Fibroblast of villous mesenchyme (primary cell): ENCODE measurements at regions not wholly inside any gene's neighbourhood (a gene's known extent, or its start where the extent isn't known, plus 50 kb on each side); places are given as distances from the start of the nearest gene placed in this dataset.

Experiments
- DNase-seq: peaks from one replicate; pipeline ENCODE4 v3.0.0-alpha.2; 2010; ENCODE audit warnings: low read depth
- H3K4me3 ChIP-seq: 2 replicates; pipeline ENCODE4 v1.5.1; 2011; ENCODE audit warnings: low read depth, mild to moderate bottlenecking, low read length
- TF ChIP-seq, protein P1 (sequence below): IDR thresholded peaks from 2 replicates; pipeline ENCODE4 v1.5.1; 2012; ENCODE audit warnings: low read depth, mild to moderate bottlenecking, low read length; ENCODE audit not compliant: insufficient read depth

DNA sequence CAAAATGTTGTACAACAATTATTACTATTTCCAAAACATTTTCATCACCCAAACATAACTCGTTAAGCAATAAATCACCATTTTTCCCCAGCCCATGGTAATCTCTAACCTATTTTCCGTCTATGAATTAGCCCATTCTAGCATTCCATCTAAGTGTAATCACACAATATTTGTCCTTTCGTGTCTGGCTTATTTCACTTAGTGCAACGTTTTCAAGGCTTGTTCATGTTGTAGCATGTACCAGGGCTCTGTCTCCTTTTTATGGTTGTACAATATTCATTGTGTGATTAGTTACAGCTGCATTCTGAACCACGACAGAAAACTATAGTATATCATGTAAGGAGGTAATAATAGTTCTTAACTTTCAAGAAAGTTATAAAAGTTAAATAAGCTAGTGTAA is 656.0 kb upstream of the HS3ST1 start:
- TF ChIP-seq, protein P1, sequence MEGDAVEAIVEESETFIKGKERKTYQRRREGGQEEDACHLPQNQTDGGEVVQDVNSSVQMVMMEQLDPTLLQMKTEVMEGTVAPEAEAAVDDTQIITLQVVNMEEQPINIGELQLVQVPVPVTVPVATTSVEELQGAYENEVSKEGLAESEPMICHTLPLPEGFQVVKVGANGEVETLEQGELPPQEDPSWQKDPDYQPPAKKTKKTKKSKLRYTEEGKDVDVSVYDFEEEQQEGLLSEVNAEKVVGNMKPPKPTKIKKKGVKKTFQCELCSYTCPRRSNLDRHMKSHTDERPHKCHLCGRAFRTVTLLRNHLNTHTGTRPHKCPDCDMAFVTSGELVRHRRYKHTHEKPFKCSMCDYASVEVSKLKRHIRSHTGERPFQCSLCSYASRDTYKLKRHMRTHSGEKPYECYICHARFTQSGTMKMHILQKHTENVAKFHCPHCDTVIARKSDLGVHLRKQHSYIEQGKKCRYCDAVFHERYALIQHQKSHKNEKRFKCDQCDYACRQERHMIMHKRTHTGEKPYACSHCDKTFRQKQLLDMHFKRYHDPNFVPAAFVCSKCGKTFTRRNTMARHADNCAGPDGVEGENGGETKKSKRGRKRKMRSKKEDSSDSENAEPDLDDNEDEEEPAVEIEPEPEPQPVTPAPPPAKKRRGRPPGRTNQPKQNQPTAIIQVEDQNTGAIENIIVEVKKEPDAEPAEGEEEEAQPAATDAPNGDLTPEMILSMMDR: no peak
- no peak overlapping the region for H3K4me3 ChIP-seq
- DNase-seq: no peak

DNA sequence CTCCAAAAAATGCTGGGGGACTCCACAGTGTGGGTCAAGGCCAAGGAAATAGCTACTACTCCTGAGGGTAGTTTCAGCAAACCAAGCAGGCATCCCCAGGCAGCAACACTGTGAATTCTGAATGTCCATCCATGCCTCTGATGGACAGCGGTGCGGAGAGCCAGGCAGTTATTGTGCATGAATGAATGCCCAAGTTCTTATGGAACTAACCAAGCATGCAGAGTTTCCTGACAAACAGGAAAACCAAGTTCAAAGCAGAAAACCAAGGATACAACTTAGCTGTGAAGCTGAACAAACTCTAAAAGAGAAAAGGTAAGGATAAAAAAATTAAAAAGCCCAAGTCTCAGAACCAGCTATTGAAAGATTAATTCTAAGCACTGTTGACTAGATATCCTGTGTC is 642.6 kb upstream of the HS3ST1 start:
- TF ChIP-seq, protein P1: no peak
- no peak for DNase-seq
- no peak overlapping the region for H3K4me3 ChIP-seq

DNA sequence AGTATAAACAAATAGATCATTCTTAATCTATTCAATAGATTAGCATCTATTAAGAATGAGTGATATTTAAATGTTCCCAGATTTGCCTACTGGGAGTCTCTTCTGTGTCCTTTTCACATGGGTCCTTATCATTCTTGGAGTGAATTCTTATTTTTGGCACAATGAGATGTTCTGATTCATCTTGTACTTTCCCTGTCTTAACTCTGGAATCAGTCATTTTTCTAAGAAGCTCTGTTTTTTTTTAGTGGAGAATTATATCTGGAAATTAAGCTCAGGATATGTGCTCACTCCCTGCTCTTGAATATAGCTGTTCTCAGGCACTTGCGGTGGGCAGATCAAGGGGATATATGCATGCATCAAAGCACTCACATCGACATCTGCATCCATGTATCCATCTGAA is 625.3 kb upstream of the HS3ST1 start:
- no peak for DNase-seq
- TF ChIP-seq, protein P1: no peak
- H3K4me3 ChIP-seq: no peak overlapping the region

DNA sequence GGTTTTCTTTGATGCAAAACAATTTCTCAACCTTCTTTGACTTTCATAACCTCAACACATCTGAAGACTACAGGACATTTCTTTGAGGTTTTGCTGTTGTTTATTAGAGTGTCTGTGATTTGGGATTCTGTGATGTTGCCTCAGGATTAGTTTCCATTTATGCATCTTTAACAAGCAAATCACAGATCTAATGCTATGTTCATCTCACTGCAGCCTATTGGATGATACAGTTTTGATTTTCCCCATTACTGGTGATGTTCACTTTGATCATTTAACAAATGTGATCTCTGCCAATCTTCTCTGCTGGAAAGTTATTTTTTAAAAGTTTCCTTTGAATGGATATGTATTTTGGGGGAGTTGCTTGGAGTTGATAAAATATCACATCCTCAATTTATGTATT is 624.9 kb upstream of the HS3ST1 start:
- TF ChIP-seq, protein P1: no peak
- no peak for DNase-seq

DNA sequence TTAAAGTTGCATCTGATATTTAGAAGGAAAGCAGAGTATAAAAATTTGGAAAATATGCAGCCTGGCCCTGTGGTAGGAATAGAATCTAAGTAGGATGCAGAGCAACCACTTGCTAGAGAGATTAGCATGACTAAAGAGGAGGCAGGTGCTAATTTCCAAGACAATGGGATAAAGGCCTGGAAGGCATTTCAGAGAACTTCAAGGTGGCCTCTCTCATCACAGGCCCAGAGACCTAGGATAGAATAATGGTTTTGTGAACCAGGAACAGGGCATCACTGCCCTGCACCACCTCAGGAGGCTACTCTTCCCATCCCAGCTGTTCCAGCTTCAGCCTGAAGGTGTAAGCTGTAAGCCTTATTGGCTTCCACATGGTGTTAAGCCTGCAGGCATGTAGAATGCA is 621.7 kb upstream of the HS3ST1 start:
- TF ChIP-seq, protein P1: no peak
- no peak overlapping the region for H3K4me3 ChIP-seq
- no peak for DNase-seq

More for the DNA sequence above, 624.9 kb upstream of the HS3ST1 start:
- no peak overlapping the region for H3K4me3 ChIP-seq

DNA sequence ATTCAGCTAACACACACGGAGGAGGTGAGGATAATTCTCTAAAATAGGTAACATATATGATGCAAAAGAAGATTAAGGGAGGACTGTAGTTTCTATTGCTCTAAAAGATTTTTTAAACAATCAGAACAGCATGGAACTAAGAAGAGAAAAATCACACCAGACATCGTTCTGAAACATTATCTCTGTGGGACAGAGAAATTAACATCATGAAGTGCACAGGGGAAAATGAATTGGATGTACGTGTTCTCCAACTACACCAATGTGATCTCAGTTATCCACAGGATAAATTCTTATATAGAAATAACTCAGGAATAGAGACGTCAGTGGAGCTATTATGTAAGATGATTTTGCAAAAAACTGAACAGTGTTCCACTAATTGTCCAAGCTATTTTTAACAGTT is 614.1 kb upstream of the HS3ST1 start:
- no peak overlapping the region for H3K4me3 ChIP-seq
- TF ChIP-seq, protein P1: no peak
- no peak for DNase-seq

DNA sequence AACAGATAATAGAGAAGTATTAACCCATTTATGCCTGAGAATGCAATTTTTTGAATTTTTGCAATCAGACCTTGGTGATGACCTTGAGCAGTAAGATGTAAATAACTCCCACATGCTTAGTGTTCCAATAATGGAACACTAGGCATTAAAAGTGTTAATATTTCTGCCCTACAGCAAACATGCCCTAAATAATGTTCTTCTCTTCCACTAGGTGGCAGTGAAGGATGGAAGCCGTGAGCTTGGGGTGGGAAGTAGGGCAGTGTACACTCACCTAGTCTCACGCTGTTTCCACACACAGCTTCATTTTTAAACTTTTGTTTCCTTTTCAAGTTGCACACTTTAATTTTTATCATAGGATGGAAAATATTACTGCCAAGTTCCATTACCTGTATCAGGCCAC is 613.1 kb upstream of the HS3ST1 start:
- H3K4me3 ChIP-seq: no peak overlapping the region
- TF ChIP-seq, protein P1: no peak
- no peak for DNase-seq
